GM18519 (cell line): ENCODE measurements at regions not wholly inside any gene's neighbourhood (a gene's known extent, or its start where the extent isn't known, plus 50 kb on each side); places are given as distances from the start of the nearest gene placed in this dataset.

Source experiments
- ATAC-seq: cut with Tn5 transposase; IDR thresholded peaks from one replicate; pipeline ENCODE4 v1.9.1; 2021; ENCODE audit warnings: mild to moderate bottlenecking, moderate library complexity; ENCODE audit not compliant: unreplicated experiment, low FRiP score

- no peak for ATAC-seq
Measured at GRCh38 chr12:93100610-93101009, 171.5 kb upstream of the EEA1 start.

DNA sequence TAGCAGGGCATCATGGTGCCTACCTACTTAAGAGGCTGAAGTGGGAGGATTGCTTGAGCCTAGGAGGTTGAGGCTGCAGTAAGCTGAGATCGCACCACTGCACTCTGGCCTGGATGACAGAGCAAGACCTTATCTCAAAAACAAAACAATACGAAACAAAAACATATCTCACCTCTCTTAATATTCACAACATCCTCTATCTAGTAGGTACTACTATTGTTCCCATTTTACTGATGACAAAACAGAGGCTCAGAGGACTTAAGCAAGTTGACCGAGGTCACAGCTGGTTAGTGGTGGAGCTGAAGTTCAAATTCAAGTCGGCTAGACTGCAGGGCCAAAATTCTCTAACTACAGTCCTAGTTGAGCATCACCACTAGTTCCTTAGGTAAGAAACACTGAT is 172.3 kb upstream of the EEA1 start:
- ATAC-seq: no peak

DNA sequence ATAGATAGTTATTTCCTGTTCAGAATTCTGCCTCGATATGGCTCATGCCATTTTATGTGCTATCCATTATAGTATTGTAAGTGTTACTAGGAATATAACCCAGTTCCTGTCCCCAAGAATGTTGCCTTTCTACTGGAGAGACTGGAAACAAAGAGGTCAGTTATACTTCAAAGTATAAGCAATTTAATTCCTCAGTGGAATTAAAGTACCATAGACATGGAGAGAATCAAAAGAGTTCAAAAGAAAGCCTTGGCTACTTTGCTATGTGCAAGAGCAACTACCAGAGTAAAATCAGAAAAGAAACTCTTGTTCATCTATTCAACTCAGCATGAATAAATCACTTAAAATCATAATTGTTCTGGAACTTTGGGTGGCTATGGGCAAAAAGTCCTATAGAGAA is 173.2 kb upstream of the EEA1 start:
- ATAC-seq: no peak

- ATAC-seq: no peak
Measured at GRCh38 chr12:93102744-93103143, 173.6 kb upstream of the EEA1 start.

- no peak for ATAC-seq
Measured at GRCh38 chr12:93103154-93103553, 174.1 kb upstream of the EEA1 start.

DNA sequence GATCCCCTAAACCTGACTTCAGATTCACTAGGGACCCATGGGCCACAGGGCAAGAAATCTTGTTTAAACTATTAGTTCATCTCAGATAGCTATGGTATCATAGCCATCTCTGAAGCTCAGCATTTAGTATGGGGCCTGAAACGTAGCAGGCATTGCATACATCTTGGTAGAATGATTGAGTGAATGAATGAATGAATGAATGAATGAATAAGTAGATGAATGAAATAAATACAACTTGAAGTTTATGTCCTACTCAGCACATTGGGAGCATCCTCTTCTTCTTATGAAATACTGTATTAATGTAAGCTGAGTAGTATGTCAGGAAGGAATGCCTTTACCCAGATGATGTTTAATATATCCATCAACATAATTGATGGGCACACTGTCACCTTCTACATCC is 175.4 kb upstream of the EEA1 start:
- ATAC-seq: no peak

GRCh38 chr12:93106910-93107309 is 177.8 kb upstream of the EEA1 start:
- no peak for ATAC-seq

- ATAC-seq: no peak
Measured at GRCh38 chr12:93107514-93108312, 178.6 kb upstream of the EEA1 start.

DNA sequence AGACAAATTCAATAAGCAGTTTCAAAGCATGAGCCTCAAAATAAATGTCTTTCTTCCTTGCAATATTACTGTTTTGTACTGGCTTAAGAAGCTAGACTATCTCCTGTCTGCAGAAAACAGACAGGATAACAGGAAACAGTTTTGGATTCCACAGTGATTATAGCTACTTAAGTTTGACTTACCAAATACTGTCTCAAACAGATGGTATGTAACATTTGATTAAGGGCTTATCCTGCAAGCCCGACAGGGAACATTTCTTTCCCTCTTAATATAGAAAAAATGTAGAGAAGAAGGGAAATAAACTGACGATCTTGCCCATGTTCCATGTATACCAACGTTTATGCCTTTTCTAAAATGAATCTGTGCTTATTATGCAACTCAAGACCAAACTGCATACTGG is 179.9 kb upstream of the EEA1 start:
- no peak for ATAC-seq

- no peak for ATAC-seq
Measured at GRCh38 chr12:93109551-93110203, 180.6 kb upstream of the EEA1 start.

DNA sequence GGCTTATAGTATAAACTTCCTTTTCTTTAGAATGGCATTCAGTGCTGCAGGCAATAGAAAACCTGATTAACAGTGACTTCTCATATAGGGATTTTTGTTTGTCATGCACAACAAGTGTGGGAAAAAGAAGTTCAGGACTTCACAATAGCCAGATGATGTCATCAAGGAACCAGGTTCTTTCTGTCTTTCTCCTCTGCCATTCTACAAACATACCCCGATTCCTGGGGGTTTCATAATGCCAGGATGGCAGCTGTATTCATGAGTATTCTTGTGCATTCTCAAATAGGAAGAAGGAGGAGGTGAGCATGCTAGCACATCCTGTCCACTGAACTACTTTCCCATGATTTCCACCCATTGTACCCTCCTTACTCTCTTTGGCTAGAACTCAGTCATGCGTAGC is 182.7 kb upstream of the EEA1 start:
- no peak for ATAC-seq

DNA sequence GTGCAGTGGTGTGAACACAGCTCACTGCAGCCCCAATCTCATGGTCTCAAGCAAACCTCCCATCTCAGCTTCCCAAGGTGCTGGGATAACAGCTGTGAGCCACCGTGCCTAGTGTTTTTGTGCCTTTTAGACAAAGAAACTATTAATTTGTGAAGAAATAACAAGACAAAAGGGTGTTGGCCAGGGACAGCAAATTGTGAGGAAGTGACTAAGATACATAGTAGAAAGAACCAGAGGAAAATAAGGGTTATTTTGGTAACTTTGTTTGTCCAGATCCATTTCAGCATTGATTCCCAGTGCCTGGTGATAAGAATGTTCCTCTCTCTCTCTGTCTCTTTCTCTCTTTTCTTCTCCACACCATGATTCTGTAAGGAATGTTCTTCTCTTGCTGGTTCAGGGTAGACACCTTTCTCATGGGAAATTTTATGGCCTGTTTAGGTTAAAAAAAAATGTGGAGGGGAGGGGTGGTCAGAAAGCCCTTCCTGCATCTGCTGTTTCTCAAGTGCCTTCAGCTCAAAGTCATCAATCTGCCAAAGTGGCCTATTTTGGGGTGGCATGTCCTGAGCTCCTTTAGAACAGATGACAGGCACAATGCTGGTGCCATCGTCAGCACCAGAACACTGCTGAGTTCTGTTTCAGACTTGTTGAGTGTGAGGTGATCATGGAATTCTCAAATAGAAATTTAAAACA is 184.4 kb upstream of the EEA1 start:
- ATAC-seq: no peak

- ATAC-seq: no peak
Measured at GRCh38 chr12:93115198-93115601, 186.1 kb upstream of the EEA1 start.

DNA sequence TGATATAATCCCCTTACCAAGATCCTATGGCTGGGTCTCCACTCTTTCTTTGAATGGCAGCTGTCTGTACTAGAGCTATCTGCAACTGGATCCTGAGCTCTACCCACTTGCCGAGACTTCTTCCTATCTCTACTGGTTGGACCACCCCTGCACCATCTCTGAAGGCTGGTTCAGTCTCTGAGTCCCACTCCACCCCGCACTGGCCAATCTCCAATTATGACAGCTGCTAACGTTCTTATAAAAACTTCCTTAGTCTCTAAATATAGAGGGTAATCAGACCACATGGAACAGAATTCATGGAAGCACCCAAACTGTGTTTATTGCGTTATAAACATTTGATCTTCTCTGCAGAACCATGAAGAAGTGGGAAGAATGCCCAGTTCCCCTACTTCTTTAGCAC is 186.6 kb upstream of the EEA1 start:
- no peak for ATAC-seq

GRCh38 chr12:93116632-93117031 is 187.5 kb upstream of the EEA1 start:
- ATAC-seq: no peak

DNA sequence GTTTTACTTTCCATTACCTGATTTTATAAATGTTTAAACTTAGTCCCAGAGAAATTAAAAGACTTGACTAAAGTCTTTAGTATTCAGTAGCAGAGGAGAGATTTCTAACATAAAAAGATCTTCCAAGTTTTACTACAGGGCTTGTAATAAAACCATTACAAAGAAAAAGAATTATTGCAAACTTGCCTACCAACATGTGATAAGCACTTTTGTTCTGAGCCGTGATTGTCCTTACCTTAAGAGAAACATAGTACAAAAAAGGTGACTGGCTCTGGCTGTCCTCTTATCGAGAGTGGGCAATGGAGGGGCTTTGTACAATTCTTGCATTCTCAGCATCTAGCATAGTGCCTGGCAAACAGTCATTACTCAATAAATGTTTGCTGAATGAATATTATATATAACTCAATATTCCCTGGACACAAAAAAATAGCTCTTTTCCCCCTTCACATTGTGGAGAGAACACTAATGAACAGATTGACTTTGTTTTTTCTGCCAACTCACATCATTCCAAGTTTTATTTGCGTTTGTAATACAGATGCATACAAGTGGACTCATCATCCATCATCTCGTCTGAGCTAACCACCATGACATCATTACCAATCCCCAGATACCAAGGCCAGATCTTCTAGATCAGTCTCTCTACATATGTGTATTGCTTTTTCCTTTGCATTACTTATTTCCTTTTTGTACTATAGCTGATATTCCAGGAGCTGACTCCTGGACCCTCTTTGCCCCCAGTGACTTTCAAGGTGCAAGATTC is 192.8 kb upstream of the EEA1 start:
- ATAC-seq: no peak

DNA sequence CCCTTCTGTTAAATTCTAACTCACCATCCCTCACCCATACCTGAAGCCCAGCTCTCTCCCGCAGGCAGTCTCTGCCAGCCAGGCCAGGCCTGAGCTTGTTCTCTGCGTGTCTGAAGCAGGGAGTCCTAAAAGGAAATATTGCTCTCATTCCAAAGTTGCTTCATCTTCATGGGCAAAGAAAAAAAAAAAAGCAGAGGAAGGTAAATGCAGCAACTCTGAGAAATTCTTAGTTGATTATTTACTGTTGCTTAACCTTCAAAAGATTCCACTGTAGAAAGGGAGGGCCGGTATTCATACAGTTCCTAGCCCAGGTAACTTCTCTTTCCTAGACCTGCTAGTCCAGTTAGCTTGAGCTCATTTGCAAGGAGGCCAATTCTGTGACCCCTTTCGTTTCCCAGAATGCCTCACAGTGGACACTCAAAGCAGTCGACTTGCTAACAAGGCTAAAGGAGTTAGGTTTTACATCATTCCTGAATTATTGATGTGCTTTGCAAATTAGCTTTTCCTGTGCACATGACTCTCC is 193.5 kb upstream of the EEA1 start:
- ATAC-seq: no peak

DNA sequence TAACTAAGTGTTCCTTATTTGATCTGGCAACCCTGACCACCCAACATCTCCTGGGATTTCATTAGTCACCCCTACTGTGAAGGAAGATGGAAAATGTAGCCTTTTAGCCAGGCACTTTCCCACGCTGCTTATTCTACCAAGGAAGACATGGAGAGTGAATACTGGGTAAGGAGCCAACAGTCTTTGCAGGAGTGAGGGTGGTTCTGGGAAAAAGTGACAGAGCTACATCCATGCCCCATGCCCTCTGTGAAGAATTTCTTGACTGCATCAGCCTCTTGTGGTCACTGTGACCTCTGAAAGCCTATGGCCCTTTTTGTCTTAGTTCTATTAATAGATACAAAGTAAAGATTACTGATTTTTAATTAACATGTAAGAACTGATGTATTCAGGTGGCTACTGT is 196.0 kb upstream of the EEA1 start:
- ATAC-seq: no peak

DNA sequence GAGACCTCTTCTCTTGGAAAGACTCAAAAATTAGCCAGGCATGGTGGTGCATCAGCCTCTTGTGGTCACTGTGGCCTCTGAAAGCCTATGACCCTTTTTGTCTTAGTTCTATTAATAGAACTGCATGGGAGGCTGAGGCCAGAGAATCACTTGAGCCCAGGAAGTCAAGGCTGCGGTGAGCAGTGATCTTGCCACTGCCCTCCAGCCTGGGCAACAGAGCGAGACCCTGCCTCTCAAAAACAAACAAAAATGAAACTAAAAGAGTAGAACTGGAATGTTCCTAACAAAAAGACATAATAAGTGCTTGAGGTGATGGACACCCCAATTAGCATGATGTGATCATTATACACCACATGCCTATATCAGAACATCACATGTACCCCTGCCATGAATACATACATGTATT is 197.0 kb upstream of the EEA1 start:
- ATAC-seq: no peak

GRCh38 chr12:93127107-93127560 is 198.0 kb upstream of the EEA1 start:
- ATAC-seq: no peak
